Stomach (tissue), 8 donors: ENCODE measurements at regions not wholly inside any gene's neighbourhood (a gene's known extent, or its start where the extent isn't known, plus 50 kb on each side); places are given as distances from the start of the nearest gene placed in this dataset.

ENCODE experiments used
- DNase-seq, 2 donors: peaks; one replicate each; pipeline versions ENCODE4 v3.0.0 to v3.0.0-alpha.2; 2013 to 2019
- H3K27ac ChIP-seq, 5 donors: fragments of 200-600 bp in 4 of 5; sonication (generic) in 4 of 5; one replicate each; pipeline ENCODE4 v1.5.1; 2013 to 2019; ENCODE audit warnings: mild to moderate bottlenecking in 1 of 5, moderate library complexity in 1 of 5
- H3K27me3 ChIP-seq, 3 donors: fragments of 200-600 bp; sonication (generic); one replicate each; pipeline ENCODE4 v1.5.1; 2017 to 2019; ENCODE audit warnings: mixed run types in 1 of 3
- H3K36me3 ChIP-seq, 4 donors: fragments of 200-600 bp; sonication (generic); 1 replicate in 3 of 4; 2 replicates in 1 of 4; pipeline ENCODE4 v1.5.1; 2016 to 2019
- H3K4me1 ChIP-seq, 4 donors: fragments of 200-600 bp; sonication (generic); one replicate each; pipeline ENCODE4 v1.5.1; 2016 to 2019
- H3K4me3 ChIP-seq, 4 donors: fragments of 200-600 bp; sonication (generic) in 3 of 4; one replicate each; pipeline ENCODE4 v1.5.1; 2016 to 2019; ENCODE audit warnings: mild to moderate bottlenecking in 1 of 4
- H3K9me3 ChIP-seq, 4 donors: fragments of 200-600 bp; sonication (generic); one replicate each; pipeline ENCODE4 v1.5.1; 2016 to 2019
- EP300 ChIP-seq: sonication (generic); formaldehyde crosslinking; IDR thresholded peaks from one replicate; pipeline ENCODE4 v1.6.1; 2017; ENCODE audit warnings: antibody characterized with exemption
- POLR2A ChIP-seq, 4 donors: fragments of 450-650 bp; IDR thresholded peaks; one replicate each; pipeline ENCODE4 v1.6.1; 2016; ENCODE audit warnings: antibody characterized with exemption in 4 of 4, control low read depth in 2 of 4, mild to moderate bottlenecking in 1 of 4, moderate library complexity in 1 of 4
- POLR2AphosphoS5 ChIP-seq, 3 donors: sonication (generic); formaldehyde crosslinking; IDR thresholded peaks; one replicate each; pipeline ENCODE4 v1.6.1; 2016; ENCODE audit warnings: antibody characterized with exemption in 3 of 3
- WGBS, 5 donors: extraction: QIAGEN DNeasy Blood & Tissue Kit in 3 of 5; methylation state at CpG; one replicate each; pipeline versions ENCODE4 v1.1.5 to v1.1.7; 2013 to 2018; 5-methylcytosine and 5-hydroxymethylcytosine counted together
- intact Hi-C: fragments of 100-400 bp; cut with DNase I; formaldehyde crosslinking; loops from one replicate; pipeline ENCODE4 v1.15.1; 2023; ENCODE audit warnings: low total_unique reads
- TF ChIP-seq, protein P1 (sequence below), 7 experiments: fragments of 450-650 bp in 4 of 7; fragments of 200-600 bp in 3 of 7; sonication (generic) in 3 of 7; IDR thresholded peaks; one replicate each; pipeline ENCODE4 v1.5.1; 2016 to 2019; ENCODE audit warnings: antibody characterized with exemption in 7 of 7, control low read depth in 2 of 7, mild to moderate bottlenecking in 1 of 7
- donor health status: healthy with polysubstance abuse.
- donor health status: Bipolar disorder and iron deficiency.
- donor health status: healthy.

DNA sequence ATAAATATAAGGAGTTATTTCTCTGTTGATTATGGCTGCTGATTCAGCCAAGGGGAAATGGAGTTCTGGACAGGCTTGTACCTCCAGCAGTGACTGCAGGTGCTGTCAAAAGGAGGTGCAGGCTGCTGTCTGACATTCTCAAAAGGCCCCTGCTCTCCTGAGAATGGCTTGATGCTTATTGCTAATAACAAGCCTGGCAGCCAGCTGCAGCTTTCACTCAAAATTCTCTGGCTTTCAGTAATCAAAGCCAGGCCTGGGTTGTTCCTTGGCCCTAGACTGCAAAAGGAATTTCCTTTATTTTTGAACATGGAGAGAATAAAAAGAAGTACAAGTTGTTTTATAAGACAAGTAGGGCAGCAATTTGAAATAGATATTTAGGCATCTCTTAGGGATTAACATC, 575.9 kb downstream of the MID1IP1 start:
- H3K36me3 ChIP-seq = no peaks in the 10 kb centered on the region

DNA sequence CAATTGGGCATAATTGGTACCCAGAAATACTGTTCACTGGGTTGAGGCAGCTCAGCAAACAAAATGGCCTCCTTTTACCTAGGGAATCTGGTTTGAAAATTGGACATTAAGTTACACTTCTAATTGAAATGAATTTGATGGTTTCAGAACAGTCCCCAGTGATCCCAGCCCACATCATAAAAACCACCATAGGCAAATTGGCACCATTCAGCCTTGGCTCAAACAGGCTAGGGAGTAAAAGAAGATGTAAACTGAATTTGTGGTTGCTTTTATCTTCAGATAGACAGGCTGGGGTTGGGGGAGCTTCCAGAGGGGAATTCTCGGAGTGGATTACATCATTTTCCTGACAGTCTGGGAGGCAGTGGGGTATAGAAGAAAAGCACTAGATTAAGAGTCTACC, 576.5 kb downstream of the MID1IP1 start:
- Histone ChIP-seq H3K27ac (no peak overlapping the region), H3K4me3 (no peak overlapping the region), H3K9me3 (peaks cover 0 to 8% (median 3%) of the 10 kb centered on the region in 4 donors), H3K27me3 (peaks cover 0 to 7% (median 0%) of the 10 kb centered on the region in 3 donors), H3K4me1 (no peaks in the 10 kb centered on the region), H3K36me3 (no peaks in the 10 kb centered on the region)
- WGBS, 5 donors = 76 to 96% (median 89%) methylated on average over 1 of the region's 1 CpG
- no peak for DNase-seq
- intact Hi-C loops = no loop called here
- TF ChIP-seq EP300 (no peak), POLR2AphosphoS5 (IDR thresholded peaks at IDR 0.05) (no peak), POLR2A (IDR thresholded peaks at IDR 0.05) (no peak)
- TF ChIP-seq, protein P1, sequence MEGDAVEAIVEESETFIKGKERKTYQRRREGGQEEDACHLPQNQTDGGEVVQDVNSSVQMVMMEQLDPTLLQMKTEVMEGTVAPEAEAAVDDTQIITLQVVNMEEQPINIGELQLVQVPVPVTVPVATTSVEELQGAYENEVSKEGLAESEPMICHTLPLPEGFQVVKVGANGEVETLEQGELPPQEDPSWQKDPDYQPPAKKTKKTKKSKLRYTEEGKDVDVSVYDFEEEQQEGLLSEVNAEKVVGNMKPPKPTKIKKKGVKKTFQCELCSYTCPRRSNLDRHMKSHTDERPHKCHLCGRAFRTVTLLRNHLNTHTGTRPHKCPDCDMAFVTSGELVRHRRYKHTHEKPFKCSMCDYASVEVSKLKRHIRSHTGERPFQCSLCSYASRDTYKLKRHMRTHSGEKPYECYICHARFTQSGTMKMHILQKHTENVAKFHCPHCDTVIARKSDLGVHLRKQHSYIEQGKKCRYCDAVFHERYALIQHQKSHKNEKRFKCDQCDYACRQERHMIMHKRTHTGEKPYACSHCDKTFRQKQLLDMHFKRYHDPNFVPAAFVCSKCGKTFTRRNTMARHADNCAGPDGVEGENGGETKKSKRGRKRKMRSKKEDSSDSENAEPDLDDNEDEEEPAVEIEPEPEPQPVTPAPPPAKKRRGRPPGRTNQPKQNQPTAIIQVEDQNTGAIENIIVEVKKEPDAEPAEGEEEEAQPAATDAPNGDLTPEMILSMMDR (IDR thresholded peaks at IDR 0.05) = no peak

More for the DNA sequence above, 575.9 kb downstream of the MID1IP1 start:
- intact Hi-C loops = no loop called here
- TF ChIP-seq POLR2AphosphoS5 (IDR thresholded peaks at IDR 0.05) (no peak), EP300 (no peak), POLR2A (IDR thresholded peaks at IDR 0.05) (no peak)
- TF ChIP-seq, protein P1 (IDR thresholded peaks at IDR 0.05) = no peak
- no peak overlapping the region for H3K27ac ChIP-seq
- no peak overlapping the region for H3K4me3 ChIP-seq
- H3K9me3 ChIP-seq = peaks cover 0 to 8% (median 3%) of the 10 kb centered on the region in 4 donors
- H3K4me1 ChIP-seq = no peaks in the 10 kb centered on the region
- H3K27me3 ChIP-seq = peaks cover 0 to 7% (median 0%) of the 10 kb centered on the region in 3 donors
- DNase-seq = no peak

DNA sequence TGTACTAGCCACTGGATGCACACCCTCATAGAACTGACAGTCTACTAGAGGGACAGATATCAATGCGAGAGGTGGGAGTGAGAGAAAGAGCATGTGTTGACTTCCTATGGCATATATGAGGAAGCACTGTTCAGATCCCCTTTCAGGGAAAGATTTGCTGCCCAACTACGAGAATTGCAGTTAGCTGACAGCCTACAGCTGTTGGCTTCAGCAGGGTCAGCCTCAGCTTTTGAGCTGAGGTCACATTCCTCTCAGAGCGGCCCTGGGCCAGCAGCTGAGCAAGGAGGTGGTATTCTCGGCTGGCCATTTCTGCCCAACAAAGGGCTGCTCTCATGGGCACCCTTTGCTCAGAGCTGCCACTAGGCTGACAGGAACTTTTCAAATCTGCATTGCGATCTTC, 580.2 kb downstream of the MID1IP1 start:
- H3K4me3 ChIP-seq = no peak overlapping the region
- WGBS, 5 donors = 70 to 88% (median 79%) methylated on average over 2 to 5 of the region's 5 CpGs
- peak in 1 of 2 donors; percentile 19 for DNase-seq
- H3K27ac ChIP-seq = no peak overlapping the region
- intact Hi-C loops = no loop called here
- peaks cover 0 to 7% (median 0%) of the 10 kb centered on the region in 3 donors for H3K27me3 ChIP-seq
- H3K9me3 ChIP-seq = peaks cover 0 to 8% (median 3%) of the 10 kb centered on the region in 4 donors
- no peaks in the 10 kb centered on the region for H3K36me3 ChIP-seq
- no peak for TF ChIP-seq POLR2AphosphoS5 (IDR thresholded peaks at IDR 0.05)
- no peak for TF ChIP-seq EP300
- TF ChIP-seq, protein P1 (IDR thresholded peaks at IDR 0.05) = no peak
- TF ChIP-seq POLR2A (IDR thresholded peaks at IDR 0.05) = no peak
- H3K4me1 ChIP-seq = no peaks in the 10 kb centered on the region

GRCh38 chrX:39384996-39385395, 583.7 kb downstream of the MID1IP1 start:
- H3K4me1 ChIP-seq = no peaks in the 10 kb centered on the region
- H3K9me3 ChIP-seq = no peaks in the 10 kb centered on the region
- no peak overlapping the region for H3K27ac ChIP-seq
- peaks cover 0 to 19% (median 0%) of the 10 kb centered on the region in 3 donors for H3K27me3 ChIP-seq
- WGBS, 5 donors = 73 to 94% (median 86%) methylated on average over 6 of the region's 6 CpGs
- TF ChIP-seq, protein P1 (IDR thresholded peaks at IDR 0.05) = no peak
- TF ChIP-seq EP300 = no peak
- no peak for TF ChIP-seq POLR2AphosphoS5 (IDR thresholded peaks at IDR 0.05)
- no peak for TF ChIP-seq POLR2A (IDR thresholded peaks at IDR 0.05)
- H3K4me3 ChIP-seq = no peak overlapping the region
- no peak for DNase-seq
- no peaks in the 10 kb centered on the region for H3K36me3 ChIP-seq
- intact Hi-C loops = no loop called here
